Mesothelial cell of epicardium (in vitro differentiated cells): ENCODE measurements at regions not wholly inside any gene's neighbourhood (a gene's known extent, or its start where the extent isn't known, plus 50 kb on each side); places are given as distances from the start of the nearest gene placed in this dataset.
A peak's percentile ranks its signal among the peaks of the same experiment; 100 is the strongest.

Source experiments
- DNase-seq, 2 experiments: peaks; one replicate each; pipeline ENCODE4 v3.0.0; 2021; ENCODE audit warnings: low spot score in 2 of 2; ENCODE audit not compliant: unreplicated experiment in 2 of 2
- H3K27ac Mint-ChIP-seq: 2 replicates; pipeline ENCODE4 v1.8.0; 2021; ENCODE audit warnings: mixed read lengths
- H3K27me3 Mint-ChIP-seq: 2 replicates; pipeline ENCODE4 v1.8.0; 2021; ENCODE audit warnings: low read depth, mixed read lengths
- H3K36me3 Mint-ChIP-seq: 2 replicates; pipeline ENCODE4 v1.8.0; 2021; ENCODE audit warnings: mixed read lengths
- H3K4me1 Mint-ChIP-seq: 2 replicates; pipeline ENCODE4 v1.8.0; 2021; ENCODE audit warnings: mixed read lengths
- H3K4me3 Mint-ChIP-seq: 2 replicates; pipeline ENCODE4 v1.8.0; 2021; ENCODE audit warnings: mild to moderate bottlenecking, moderate library complexity, mixed read lengths
- H3K9me3 Mint-ChIP-seq: 2 replicates; pipeline ENCODE4 v1.8.0; 2021; ENCODE audit warnings: mixed read lengths
- CTCF ChIP-seq: fragments of 200-600 bp; sonication (generic); IDR thresholded peaks from one replicate; pipeline ENCODE4 v1.5.0; 2021; ENCODE audit warnings: antibody characterized with exemption; ENCODE audit not compliant: unreplicated experiment

- no peak overlapping the region for H3K4me3 Mint-ChIP-seq
Observed at GRCh38 chr5:51889703-51890102, 506.5 kb downstream of the ISL1 start.

GRCh38 chr5:51890435-51891116 lies 507.3 kb downstream of the ISL1 start:
- Mint-ChIP-seq H3K4me3 (no peak overlapping the region), H3K36me3 (no peaks in the 10 kb centered on the region), H3K27me3 (no peaks in the 10 kb centered on the region), H3K27ac (no peak overlapping the region), H3K4me1 (peaks cover 7% of the 10 kb centered on the region), H3K9me3 (no peaks in the 10 kb centered on the region)
- no peak for TF ChIP-seq CTCF
- no peak for DNase-seq

More at GRCh38 chr5:51889703-51890102, 506.5 kb downstream of the ISL1 start:
- Mint-ChIP-seq H3K27me3 (no peaks in the 10 kb centered on the region), H3K9me3 (no peaks in the 10 kb centered on the region), H3K27ac (no peak overlapping the region), H3K36me3 (no peaks in the 10 kb centered on the region), H3K4me1 (peaks cover 7% of the 10 kb centered on the region)
- DNase-seq: no peak
- no peak for TF ChIP-seq CTCF

GRCh38 chr5:51892680-51893079 lies 509.4 kb downstream of the ISL1 start:
- Mint-ChIP-seq H3K9me3 (peaks cover 5% of the 10 kb centered on the region), H3K36me3 (no peaks in the 10 kb centered on the region), H3K4me1 (peaks cover 7% of the 10 kb centered on the region), H3K27me3 (no peaks in the 10 kb centered on the region), H3K27ac (no peak overlapping the region), H3K4me3 (no peak overlapping the region)
- TF ChIP-seq CTCF: no peak
- no peak for DNase-seq

- Mint-ChIP-seq H3K27ac (no peak overlapping the region), H3K9me3 (peaks cover 5% of the 10 kb centered on the region), H3K4me3 (no peak overlapping the region), H3K27me3 (no peaks in the 10 kb centered on the region), H3K36me3 (no peaks in the 10 kb centered on the region), H3K4me1 (no peaks in the 10 kb centered on the region)
- no peak for TF ChIP-seq CTCF
- DNase-seq: no peak
Observed at GRCh38 chr5:51895834-51896233, 512.6 kb downstream of the ISL1 start.

- Mint-ChIP-seq H3K36me3 (no peaks in the 10 kb centered on the region), H3K27ac (peak overlapping the region; percentile 60), H3K4me3 (no peak overlapping the region), H3K9me3 (peaks cover 3% of the 10 kb centered on the region), H3K27me3 (no peaks in the 10 kb centered on the region), H3K4me1 (peaks cover 20% of the 10 kb centered on the region)
- no peak for DNase-seq
- TF ChIP-seq CTCF: no peak
Observed at GRCh38 chr5:51902512-51902911, 519.3 kb downstream of the ISL1 start.

- no peak for DNase-seq
- H3K36me3 Mint-ChIP-seq: no peaks in the 10 kb centered on the region
- no peak overlapping the region for H3K4me3 Mint-ChIP-seq
- H3K27me3 Mint-ChIP-seq: no peaks in the 10 kb centered on the region
- peaks cover 12% of the 10 kb centered on the region for H3K9me3 Mint-ChIP-seq
- no peak for TF ChIP-seq CTCF
- H3K4me1 Mint-ChIP-seq: peaks cover 12% of the 10 kb centered on the region
- H3K27ac Mint-ChIP-seq: no peak overlapping the region
Observed at GRCh38 chr5:51908215-51908614, 525.0 kb downstream of the ISL1 start.
